Neural cell (in vitro differentiated cells): ENCODE measurements at regions not wholly inside any gene's neighbourhood (a gene's known extent, or its start where the extent isn't known, plus 50 kb on each side); places are given as distances from the start of the nearest gene placed in this dataset.

Experiments
- H2AFZ ChIP-seq: fragments of 200-600, 300-800 bp; sonication (generic), shearing (Covaris generic); 2 replicates; pipeline ENCODE4 v1.6.0; 2014; ENCODE audit warnings: low read depth, mild to moderate bottlenecking, antibody characterized with exemption, low read length, moderate library complexity
- H3F3A ChIP-seq: fragments of 200-600 bp; shearing (Covaris generic); 2 replicates; pipeline ENCODE4 v1.6.1; 2016; ENCODE audit warnings: mild to moderate bottlenecking, moderate library complexity, mixed read lengths, antibody characterized with exemption, low read length; ENCODE audit not compliant: insufficient read depth, poor library complexity, severe bottlenecking
- H3K27ac ChIP-seq: fragments of 200-600, 300-800 bp; sonication (generic), shearing (Covaris generic); 2 replicates; pipeline ENCODE4 v1.5.1; 2014; ENCODE audit warnings: mild to moderate bottlenecking, low read length, moderate library complexity
- H3K27me3 ChIP-seq: fragments of 300-800, 200-600 bp; sonication (generic), shearing (Covaris generic); 2 replicates; pipeline ENCODE4 v1.6.0; 2014; ENCODE audit warnings: mild to moderate bottlenecking, low read depth, low read length, moderate library complexity; ENCODE audit not compliant: insufficient read depth
- H3K36me3 ChIP-seq: fragments of 300-800, 200-600 bp; sonication (generic), shearing (Covaris generic); 2 replicates; pipeline ENCODE4 v1.5.1; 2014; ENCODE audit warnings: mild to moderate bottlenecking, antibody characterized with exemption, low read length, moderate library complexity; ENCODE audit not compliant: insufficient read depth
- H3K4me2 ChIP-seq: fragments of 300-800, 200-600 bp; sonication (generic), shearing (Covaris generic); 2 replicates; pipeline ENCODE4 v1.6.0; 2014; ENCODE audit warnings: mild to moderate bottlenecking, low read length
- H3K4me3 ChIP-seq: fragments of 300-800, 200-600 bp; sonication (generic), shearing (Covaris generic); 2 replicates; pipeline ENCODE4 v1.5.1; 2014; ENCODE audit warnings: mild to moderate bottlenecking, low read length, moderate library complexity
- H3K79me2 ChIP-seq: fragments of 200-600 bp; shearing (Covaris generic); replicated peaks from 2 replicates; pipeline ENCODE4 v1.6.0; 2014; ENCODE audit warnings: mild to moderate bottlenecking, low read length, moderate library complexity; ENCODE audit not compliant: insufficient read depth
- H3K9ac ChIP-seq: fragments of 300-800, 200-600 bp; sonication (generic), shearing (Covaris generic); 2 replicates; pipeline ENCODE4 v1.6.1; 2016; ENCODE audit warnings: mild to moderate bottlenecking, low read length, mixed read lengths
- H3K9me2 ChIP-seq: fragments of 200-600 bp; shearing (Covaris generic); 2 replicates; pipeline ENCODE4 v1.6.1; 2016; ENCODE audit warnings: mild to moderate bottlenecking, low read length, mixed read lengths; ENCODE audit not compliant: insufficient read depth
- H3K9me3 ChIP-seq: fragments of 200-600, 300-800 bp; sonication (generic), shearing (Covaris generic); 2 replicates; pipeline ENCODE4 v1.6.1; 2016; ENCODE audit warnings: mild to moderate bottlenecking, mixed run types, low read length, moderate library complexity, mixed read lengths
- H4K20me1 ChIP-seq: fragments of 200-600 bp; shearing (Covaris generic); 2 replicates; pipeline ENCODE4 v1.6.1; 2016; ENCODE audit warnings: mild to moderate bottlenecking, mixed run types; ENCODE audit not compliant: insufficient read depth
- EP300 ChIP-seq: fragments of 450-650 bp; conservative IDR thresholded peaks from 2 replicates; pipeline ENCODE4 v1.6.1; 2014; ENCODE audit warnings: antibody characterized with exemption, mild to moderate bottlenecking, moderate library complexity; ENCODE audit not compliant: poor library complexity, severe bottlenecking
- EZH2 ChIP-seq: fragments of 200-600, 300-800 bp; shearing (Covaris generic), sonication (generic); IDR thresholded peaks from 2 replicates; pipeline ENCODE4 v1.6.1; 2014; ENCODE audit warnings: antibody characterized with exemption, low read length, borderline replicate concordance, mild to moderate bottlenecking; ENCODE audit not compliant: insufficient read depth, poor library complexity, severe bottlenecking
- MXI1 ChIP-seq: fragments of 450-650 bp; conservative IDR thresholded peaks from 2 replicates; pipeline ENCODE4 v1.6.1; 2014; ENCODE audit warnings: antibody characterized with exemption, mild to moderate bottlenecking; ENCODE audit not compliant: poor library complexity, severe bottlenecking
- POLR2AphosphoS5 ChIP-seq: IDR thresholded peaks from 2 replicates; pipeline ENCODE4 v1.6.1; 2012
- RAD21 ChIP-seq: fragments of 450-650 bp; conservative IDR thresholded peaks from 2 replicates; pipeline ENCODE4 v1.6.1; 2014; ENCODE audit warnings: antibody characterized with exemption, mild to moderate bottlenecking, moderate library complexity
- SMC3 ChIP-seq: fragments of 450-650 bp; conservative IDR thresholded peaks from 2 replicates; pipeline ENCODE4 v1.6.1; 2014; ENCODE audit warnings: antibody characterized with exemption, mild to moderate bottlenecking, moderate library complexity; ENCODE audit not compliant: poor library complexity
- TAF1 ChIP-seq: IDR thresholded peaks from 2 replicates; pipeline ENCODE4 v1.6.1; 2012; ENCODE audit warnings: low read depth
- TF ChIP-seq, protein P1 (sequence below): IDR thresholded peaks from 2 replicates; pipeline ENCODE4 v1.6.1; 2012; ENCODE audit warnings: borderline replicate concordance
- TF ChIP-seq, protein P2 (sequence below): fragments of 450-650 bp; IDR thresholded peaks from 2 replicates; pipeline ENCODE4 v1.5.1; 2014; ENCODE audit warnings: antibody characterized with exemption, mild to moderate bottlenecking, moderate library complexity; ENCODE audit not compliant: poor library complexity, severe bottlenecking

DNA sequence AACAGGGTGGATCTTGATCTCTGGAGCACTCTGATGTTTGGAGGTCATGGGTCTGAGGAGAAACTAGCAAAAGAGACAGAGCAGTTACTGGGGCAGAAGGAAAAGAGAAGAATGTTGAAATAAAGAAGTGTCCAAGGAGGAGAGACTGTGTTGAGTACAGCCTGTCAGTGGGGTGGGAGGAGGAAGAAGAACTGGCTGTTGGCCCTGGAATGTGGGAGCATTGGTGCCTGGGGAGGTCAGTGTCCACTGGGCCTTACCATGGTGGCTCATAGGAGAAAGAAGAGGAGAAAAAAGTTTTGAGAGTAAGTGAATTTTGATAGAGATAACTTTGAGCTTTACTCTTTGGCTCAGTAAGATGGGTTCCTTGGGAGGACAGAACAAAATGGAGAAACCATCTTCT is 499.0 kb downstream of the TXNL1 start:
- Histone ChIP-seq H3K79me2 (no peaks in the 10 kb centered on the region), H3K36me3 (no peaks in the 10 kb centered on the region), H3K4me2 (no peak overlapping the region), H3K9me2 (no peaks in the 10 kb centered on the region), H3K27ac (no peak overlapping the region), H3K9ac (no peak overlapping the region), H2AFZ (no peak overlapping the region), H3K9me3 (no peaks in the 10 kb centered on the region), H3K27me3 (no peaks in the 10 kb centered on the region), H3F3A (no peaks in the 10 kb centered on the region), H4K20me1 (no peaks in the 10 kb centered on the region), H3K4me3 (no peak overlapping the region)
- TF ChIP-seq RAD21: no peak

DNA sequence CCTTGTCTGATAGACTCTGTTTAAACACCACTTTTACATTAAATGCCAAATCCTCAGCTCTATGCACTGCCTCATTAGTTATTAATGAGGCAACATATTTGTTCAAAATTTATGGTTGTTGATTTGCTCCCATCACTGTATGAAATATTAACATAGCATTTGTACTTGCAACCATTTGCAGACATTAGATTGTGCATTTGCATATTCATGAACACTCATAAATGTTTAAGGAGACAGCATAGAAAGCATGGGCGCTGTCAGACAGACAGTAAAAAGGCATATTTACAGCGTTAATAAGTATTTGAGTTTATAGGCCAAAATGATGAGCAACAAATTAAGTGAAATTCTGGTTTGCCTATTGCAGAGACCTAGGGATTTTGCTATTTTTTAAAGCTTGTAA is 502.3 kb downstream of the TXNL1 start:
- Histone ChIP-seq H2AFZ (no peak overlapping the region), H3K9ac (no peak overlapping the region), H4K20me1 (no peaks in the 10 kb centered on the region), H3K4me3 (no peak overlapping the region), H3K27ac (no peak overlapping the region), H3K9me2 (no peaks in the 10 kb centered on the region), H3K36me3 (no peaks in the 10 kb centered on the region), H3F3A (no peaks in the 10 kb centered on the region), H3K4me2 (no peak overlapping the region), H3K9me3 (no peaks in the 10 kb centered on the region), H3K27me3 (no peaks in the 10 kb centered on the region), H3K79me2 (no peaks in the 10 kb centered on the region)
- TF ChIP-seq MXI1 (no peak), RAD21 (no peak), EP300 (no peak), SMC3 (no peak), TAF1 (no peak), EZH2 (no peak)

DNA sequence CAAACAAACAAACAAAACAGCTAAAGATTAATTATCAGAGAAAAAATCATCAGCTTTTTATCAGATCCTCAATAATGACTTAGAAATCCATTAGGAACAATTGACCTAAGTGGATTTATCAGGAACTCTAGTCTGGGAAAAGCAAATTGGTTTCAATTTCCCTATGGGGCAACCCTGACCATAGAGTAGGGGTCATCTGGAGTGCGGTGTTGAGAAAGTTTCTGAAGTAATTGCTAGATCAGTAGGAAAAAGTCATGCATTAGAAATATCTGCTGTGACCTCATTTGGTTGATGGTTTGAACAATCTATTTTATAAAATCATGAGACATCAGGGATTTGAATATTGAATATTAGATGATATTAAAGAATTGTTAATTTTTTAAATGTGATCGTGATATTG is 507.9 kb downstream of the TXNL1 start:
- no peaks in the 10 kb centered on the region for H4K20me1 ChIP-seq
- no peaks in the 10 kb centered on the region for H3K36me3 ChIP-seq
- H3K27ac ChIP-seq: no peak overlapping the region
- no peak overlapping the region for H2AFZ ChIP-seq
- H3K79me2 ChIP-seq: no peaks in the 10 kb centered on the region
- no peak for TF ChIP-seq TAF1
- TF ChIP-seq POLR2AphosphoS5: no peak
- TF ChIP-seq MXI1: no peak
- TF ChIP-seq SMC3: no peak
- TF ChIP-seq RAD21: no peak
- H3K9me2 ChIP-seq: no peaks in the 10 kb centered on the region
- H3K9ac ChIP-seq: no peak overlapping the region
- H3K4me2 ChIP-seq: no peak overlapping the region
- no peak overlapping the region for H3K4me3 ChIP-seq
- no peaks in the 10 kb centered on the region for H3F3A ChIP-seq
- H3K27me3 ChIP-seq: no peaks in the 10 kb centered on the region
- H3K9me3 ChIP-seq: no peaks in the 10 kb centered on the region

DNA sequence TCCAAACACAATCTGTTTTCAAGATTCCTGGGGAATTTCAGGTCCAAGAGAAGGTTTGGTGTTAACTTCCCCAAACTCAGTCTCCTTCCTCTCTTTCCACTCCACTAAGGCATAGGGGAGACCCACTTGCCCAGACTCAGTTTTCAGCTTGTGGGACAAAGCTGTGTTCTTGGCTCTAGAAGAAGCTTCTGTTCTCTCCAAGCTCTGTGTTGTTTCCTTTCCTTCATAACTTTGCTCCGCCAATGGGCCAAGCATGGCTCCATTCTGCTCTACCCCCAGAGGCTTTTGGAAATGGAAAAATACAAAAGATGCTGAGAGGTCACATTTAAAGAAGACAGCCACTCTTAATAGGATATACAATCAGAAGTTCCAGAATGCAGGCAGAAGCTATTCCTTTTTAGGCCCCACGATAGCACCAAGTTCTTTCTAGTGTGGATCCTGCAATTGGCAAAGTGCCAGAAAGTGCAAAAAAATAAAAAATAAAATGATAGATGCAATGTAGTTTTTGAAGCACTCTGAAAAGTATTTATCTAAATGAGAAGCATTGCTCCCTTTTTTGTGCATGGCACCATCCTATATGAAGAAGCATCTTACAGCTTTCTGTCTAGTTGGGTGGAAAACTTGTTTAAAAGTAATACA is 510.1 kb downstream of the TXNL1 start:
- TF ChIP-seq SMC3 (no peak), TAF1 (no peak), POLR2AphosphoS5 (no peak), EP300 (no peak), MXI1 (no peak), RAD21 (no peak), EZH2 (no peak)
- TF ChIP-seq, protein P1, sequence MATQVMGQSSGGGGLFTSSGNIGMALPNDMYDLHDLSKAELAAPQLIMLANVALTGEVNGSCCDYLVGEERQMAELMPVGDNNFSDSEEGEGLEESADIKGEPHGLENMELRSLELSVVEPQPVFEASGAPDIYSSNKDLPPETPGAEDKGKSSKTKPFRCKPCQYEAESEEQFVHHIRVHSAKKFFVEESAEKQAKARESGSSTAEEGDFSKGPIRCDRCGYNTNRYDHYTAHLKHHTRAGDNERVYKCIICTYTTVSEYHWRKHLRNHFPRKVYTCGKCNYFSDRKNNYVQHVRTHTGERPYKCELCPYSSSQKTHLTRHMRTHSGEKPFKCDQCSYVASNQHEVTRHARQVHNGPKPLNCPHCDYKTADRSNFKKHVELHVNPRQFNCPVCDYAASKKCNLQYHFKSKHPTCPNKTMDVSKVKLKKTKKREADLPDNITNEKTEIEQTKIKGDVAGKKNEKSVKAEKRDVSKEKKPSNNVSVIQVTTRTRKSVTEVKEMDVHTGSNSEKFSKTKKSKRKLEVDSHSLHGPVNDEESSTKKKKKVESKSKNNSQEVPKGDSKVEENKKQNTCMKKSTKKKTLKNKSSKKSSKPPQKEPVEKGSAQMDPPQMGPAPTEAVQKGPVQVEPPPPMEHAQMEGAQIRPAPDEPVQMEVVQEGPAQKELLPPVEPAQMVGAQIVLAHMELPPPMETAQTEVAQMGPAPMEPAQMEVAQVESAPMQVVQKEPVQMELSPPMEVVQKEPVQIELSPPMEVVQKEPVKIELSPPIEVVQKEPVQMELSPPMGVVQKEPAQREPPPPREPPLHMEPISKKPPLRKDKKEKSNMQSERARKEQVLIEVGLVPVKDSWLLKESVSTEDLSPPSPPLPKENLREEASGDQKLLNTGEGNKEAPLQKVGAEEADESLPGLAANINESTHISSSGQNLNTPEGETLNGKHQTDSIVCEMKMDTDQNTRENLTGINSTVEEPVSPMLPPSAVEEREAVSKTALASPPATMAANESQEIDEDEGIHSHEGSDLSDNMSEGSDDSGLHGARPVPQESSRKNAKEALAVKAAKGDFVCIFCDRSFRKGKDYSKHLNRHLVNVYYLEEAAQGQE: no peak
- TF ChIP-seq, protein P2, sequence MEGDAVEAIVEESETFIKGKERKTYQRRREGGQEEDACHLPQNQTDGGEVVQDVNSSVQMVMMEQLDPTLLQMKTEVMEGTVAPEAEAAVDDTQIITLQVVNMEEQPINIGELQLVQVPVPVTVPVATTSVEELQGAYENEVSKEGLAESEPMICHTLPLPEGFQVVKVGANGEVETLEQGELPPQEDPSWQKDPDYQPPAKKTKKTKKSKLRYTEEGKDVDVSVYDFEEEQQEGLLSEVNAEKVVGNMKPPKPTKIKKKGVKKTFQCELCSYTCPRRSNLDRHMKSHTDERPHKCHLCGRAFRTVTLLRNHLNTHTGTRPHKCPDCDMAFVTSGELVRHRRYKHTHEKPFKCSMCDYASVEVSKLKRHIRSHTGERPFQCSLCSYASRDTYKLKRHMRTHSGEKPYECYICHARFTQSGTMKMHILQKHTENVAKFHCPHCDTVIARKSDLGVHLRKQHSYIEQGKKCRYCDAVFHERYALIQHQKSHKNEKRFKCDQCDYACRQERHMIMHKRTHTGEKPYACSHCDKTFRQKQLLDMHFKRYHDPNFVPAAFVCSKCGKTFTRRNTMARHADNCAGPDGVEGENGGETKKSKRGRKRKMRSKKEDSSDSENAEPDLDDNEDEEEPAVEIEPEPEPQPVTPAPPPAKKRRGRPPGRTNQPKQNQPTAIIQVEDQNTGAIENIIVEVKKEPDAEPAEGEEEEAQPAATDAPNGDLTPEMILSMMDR: no peak
- H3K79me2 ChIP-seq: no peaks in the 10 kb centered on the region
- H3F3A ChIP-seq: no peaks in the 10 kb centered on the region
- no peak overlapping the region for H2AFZ ChIP-seq
- no peaks in the 10 kb centered on the region for H3K36me3 ChIP-seq
- no peaks in the 10 kb centered on the region for H3K9me2 ChIP-seq
- no peak overlapping the region for H3K4me3 ChIP-seq
- H3K9ac ChIP-seq: no peak overlapping the region
- H3K27ac ChIP-seq: no peak overlapping the region
- no peaks in the 10 kb centered on the region for H3K27me3 ChIP-seq
- no peaks in the 10 kb centered on the region for H3K9me3 ChIP-seq
- no peaks in the 10 kb centered on the region for H4K20me1 ChIP-seq
- no peak overlapping the region for H3K4me2 ChIP-seq
